WI38 (cell line): ENCODE measurements at regions not wholly inside any gene's neighbourhood (a gene's known extent, or its start where the extent isn't known, plus 50 kb on each side); places are given as distances from the start of the nearest gene placed in this dataset.

ENCODE experiments used
- H3K4me3 ChIP-seq: 2 replicates; pipeline ENCODE4 v1.5.1; 2011; ENCODE audit warnings: low read depth, mild to moderate bottlenecking, control low read depth, low read length
- CTCF ChIP-seq: IDR thresholded peaks from 2 replicates; pipeline ENCODE4 v1.5.1; 2012; ENCODE audit warnings: low read depth, mild to moderate bottlenecking, control low read depth, low read length

DNA sequence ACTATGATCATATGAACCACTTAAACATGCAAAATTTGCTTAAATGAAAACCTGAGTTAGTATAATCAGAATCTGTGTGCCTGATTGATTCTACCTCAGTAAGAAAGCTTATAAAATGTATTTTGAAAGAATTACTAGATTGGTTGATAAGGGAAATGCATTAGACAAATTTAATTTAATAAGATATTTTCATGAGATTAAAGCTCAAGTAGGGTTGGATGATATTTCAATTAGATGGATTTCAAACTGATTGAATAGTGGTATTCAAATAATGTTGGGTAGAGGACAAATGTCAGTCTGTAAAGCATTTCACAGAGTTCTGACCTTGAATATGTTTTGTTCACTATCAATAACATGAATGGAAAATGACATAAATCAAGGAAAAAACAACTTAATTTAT, 780.4 kb upstream of the ALCAM start:
- TF ChIP-seq CTCF: no peak

GRCh38 chr3:104588442-104588841, 778.3 kb upstream of the ALCAM start:
- TF ChIP-seq CTCF: no peak
- H3K4me3 ChIP-seq: no peak overlapping the region

More for the DNA sequence above, 780.4 kb upstream of the ALCAM start:
- H3K4me3 ChIP-seq: no peak overlapping the region

DNA sequence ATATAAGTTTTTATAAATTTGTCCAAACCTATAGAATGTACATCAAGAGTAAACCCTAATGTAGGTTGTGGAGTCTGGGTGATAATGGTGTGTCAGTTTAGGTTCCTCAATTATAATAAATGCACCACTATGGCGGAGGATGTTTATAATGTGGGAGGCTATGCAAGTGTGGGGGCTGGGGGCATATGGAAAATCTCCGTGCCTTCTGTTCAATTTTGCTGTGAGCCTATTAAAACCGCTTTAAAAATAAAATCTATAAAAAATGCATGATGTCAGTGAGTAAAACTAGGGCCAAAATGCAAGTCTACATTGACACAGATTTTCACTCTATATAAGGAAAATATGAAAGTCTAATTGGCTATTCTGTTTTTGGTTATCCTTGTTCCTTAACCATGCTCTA, 774.9 kb upstream of the ALCAM start:
- TF ChIP-seq CTCF: no peak

DNA sequence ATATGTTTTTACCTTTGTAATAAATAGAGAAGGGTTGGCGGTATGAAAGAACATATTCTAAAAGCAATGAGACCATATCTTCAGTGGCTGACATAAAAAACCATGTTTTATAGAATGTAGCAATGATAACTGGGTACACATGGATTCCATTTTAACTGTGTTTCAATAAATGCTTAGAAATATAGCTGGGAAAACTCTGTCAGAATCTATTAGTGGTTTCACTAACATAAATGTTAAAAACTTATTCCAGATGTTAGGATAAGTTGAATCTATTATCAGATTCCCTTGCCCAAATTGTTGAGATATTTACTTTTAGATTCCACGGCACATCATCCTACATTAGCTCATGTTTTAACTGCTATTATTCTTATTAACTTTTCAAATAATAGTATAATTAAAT, 772.2 kb upstream of the ALCAM start:
- TF ChIP-seq CTCF: no peak
- no peak overlapping the region for H3K4me3 ChIP-seq

More for the DNA sequence above, 774.9 kb upstream of the ALCAM start:
- H3K4me3 ChIP-seq: no peak overlapping the region

- no peak for TF ChIP-seq CTCF
- no peak overlapping the region for H3K4me3 ChIP-seq
Measured at GRCh38 chr3:104596054-104596453, 770.7 kb upstream of the ALCAM start.

DNA sequence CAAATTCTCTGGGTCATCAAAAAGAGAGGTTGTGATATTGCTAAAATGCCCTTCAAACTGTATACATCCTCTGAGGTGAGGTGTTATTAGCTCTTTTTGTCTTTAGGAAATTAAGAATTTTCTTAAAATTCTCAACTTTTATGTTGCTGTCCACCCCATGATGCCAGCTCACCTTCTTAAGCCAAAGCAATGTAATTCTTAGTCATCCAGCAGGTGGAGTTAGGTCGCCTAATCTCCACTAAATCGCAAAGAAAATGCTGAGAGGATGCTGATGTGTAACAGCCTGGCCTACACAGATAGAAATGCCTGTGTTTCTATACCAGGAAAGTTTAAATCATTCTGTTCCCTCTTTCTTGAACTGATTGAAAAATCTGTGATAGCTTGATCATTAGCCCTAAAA, 770.2 kb upstream of the ALCAM start:
- TF ChIP-seq CTCF: 0 out of 2 replicates have a peak, but pooled peaks have one; percentile 11
- no peak overlapping the region for H3K4me3 ChIP-seq

GRCh38 chr3:104598848-104599511, 767.7 kb upstream of the ALCAM start:
- no peak overlapping the region for H3K4me3 ChIP-seq
- no peak for TF ChIP-seq CTCF
